CD4-positive, alpha-beta T cell treated with Interleukin-1 beta for 1 hour (primary cell): ENCODE measurements at regions not wholly inside any gene's neighbourhood (a gene's known extent, or its start where the extent isn't known, plus 50 kb on each side); places are given as distances from the start of the nearest gene placed in this dataset.
"Not testable (repeated sequence)": the region's sequence is repeated elsewhere in the genome, so short reads cannot be mapped to it uniquely, and the experiment has no call there.

Experiments used
- DNase-seq, 2 donors: peaks; one replicate each; pipeline ENCODE4 v3.0.0-alpha.2; 2020 to 2022

- no peak for DNase-seq
Observed at GRCh38 chr14:34171431-34172172, 220.7 kb upstream of the EGLN3 start.

GRCh38 chr14:34170882-34171281 is 220.0 kb upstream of the EGLN3 start:
- no peak for DNase-seq

- no peak for DNase-seq
Observed at GRCh38 chr14:34169561-34169960, 218.7 kb upstream of the EGLN3 start.

- no peak for DNase-seq
Observed at GRCh38 chr14:34168656-34169055, 217.8 kb upstream of the EGLN3 start.

GRCh38 chr14:34165847-34166350 is 215.0 kb upstream of the EGLN3 start:
- DNase-seq: no peak

GRCh38 chr14:34164162-34164864 is 213.4 kb upstream of the EGLN3 start:
- DNase-seq: no peak

- DNase-seq: no peak
Observed at GRCh38 chr14:34161351-34162082, 210.6 kb upstream of the EGLN3 start.

GRCh38 chr14:34160619-34161018 is 209.7 kb upstream of the EGLN3 start:
- no peak for DNase-seq

GRCh38 chr14:34157651-34158050 is 206.8 kb upstream of the EGLN3 start:
- DNase-seq: no peak

- DNase-seq: no peak
Observed at GRCh38 chr14:34147461-34147860, 196.6 kb upstream of the EGLN3 start.

- not testable (repeated sequence) for DNase-seq
Observed at GRCh38 chr14:34140127-34140526, 189.3 kb upstream of the EGLN3 start.

GRCh38 chr14:34139160-34140121 is 188.6 kb upstream of the EGLN3 start:
- DNase-seq: not testable (repeated sequence)

GRCh38 chr14:34138175-34138574 is 187.3 kb upstream of the EGLN3 start:
- no peak for DNase-seq

- no peak for DNase-seq
Observed at GRCh38 chr14:34137001-34137745, 186.3 kb upstream of the EGLN3 start.

GRCh38 chr14:34135492-34135891 is 184.6 kb upstream of the EGLN3 start:
- DNase-seq: no peak

- DNase-seq: no peak
Observed at GRCh38 chr14:34134484-34134883, 183.6 kb upstream of the EGLN3 start.

GRCh38 chr14:34129927-34130552 is 179.2 kb upstream of the EGLN3 start:
- no peak for DNase-seq

- DNase-seq: no peak
Observed at GRCh38 chr14:34128665-34129064, 177.8 kb upstream of the EGLN3 start.

GRCh38 chr14:34126586-34126985 is 175.7 kb upstream of the EGLN3 start:
- no peak for DNase-seq

- no peak for DNase-seq
Observed at GRCh38 chr14:34124585-34124984, 173.7 kb upstream of the EGLN3 start.

- no peak for DNase-seq
Observed at GRCh38 chr14:34122650-34123049, 171.8 kb upstream of the EGLN3 start.
